ENCODE measurements at regions not wholly inside any gene's neighbourhood (a gene's known extent, or its start where the extent isn't known, plus 50 kb on each side); places are given as distances from the start of the nearest gene placed in this dataset.

DNA sequence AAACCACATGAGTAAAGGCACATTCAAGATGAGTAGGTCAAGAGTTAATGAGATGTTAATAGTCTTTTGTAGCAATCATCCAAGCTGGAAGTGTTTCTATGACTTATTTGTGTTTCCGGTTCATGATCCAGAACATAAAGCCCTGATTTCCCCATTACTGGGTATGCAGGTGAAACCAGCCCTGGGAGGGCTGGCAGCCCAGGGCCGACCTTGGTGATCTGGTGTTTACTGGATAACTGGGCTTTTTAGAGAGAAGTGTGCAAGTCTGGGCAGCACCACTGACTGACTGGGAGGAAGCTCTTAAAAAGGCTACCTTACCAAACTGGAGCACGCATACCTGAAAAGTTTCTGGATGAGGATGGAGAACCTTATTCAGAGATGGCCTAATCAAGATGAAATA lies 431.6 kb upstream of the VRK2 start:
- no peaks in the 10 kb centered on the region for H3K36me3 ChIP-seq (ENCODE audit: control insufficient read depth, insufficient read depth, low read length)
- H3K9me3 ChIP-seq (replicated peaks; ENCODE audit: control insufficient read depth, low read depth, low read length) = no peaks in the 10 kb centered on the region
- H3K4me1 ChIP-seq (ENCODE audit: control insufficient read depth, insufficient read depth, low read length) = no peaks in the 10 kb centered on the region
- no peak overlapping the region for H3K27ac ChIP-seq (ENCODE audit: low read length)
- WGBS (ENCODE audit: insufficient coverage) = 78% methylated on average over 1 of the region's 3 CpGs
- no peak overlapping the region for H3K4me3 ChIP-seq (ENCODE audit: low read length)
- H3K27me3 ChIP-seq (ENCODE audit: control insufficient read depth, insufficient read depth, low read length) = no peaks in the 10 kb centered on the region
- no peak for DNase-seq

DNA sequence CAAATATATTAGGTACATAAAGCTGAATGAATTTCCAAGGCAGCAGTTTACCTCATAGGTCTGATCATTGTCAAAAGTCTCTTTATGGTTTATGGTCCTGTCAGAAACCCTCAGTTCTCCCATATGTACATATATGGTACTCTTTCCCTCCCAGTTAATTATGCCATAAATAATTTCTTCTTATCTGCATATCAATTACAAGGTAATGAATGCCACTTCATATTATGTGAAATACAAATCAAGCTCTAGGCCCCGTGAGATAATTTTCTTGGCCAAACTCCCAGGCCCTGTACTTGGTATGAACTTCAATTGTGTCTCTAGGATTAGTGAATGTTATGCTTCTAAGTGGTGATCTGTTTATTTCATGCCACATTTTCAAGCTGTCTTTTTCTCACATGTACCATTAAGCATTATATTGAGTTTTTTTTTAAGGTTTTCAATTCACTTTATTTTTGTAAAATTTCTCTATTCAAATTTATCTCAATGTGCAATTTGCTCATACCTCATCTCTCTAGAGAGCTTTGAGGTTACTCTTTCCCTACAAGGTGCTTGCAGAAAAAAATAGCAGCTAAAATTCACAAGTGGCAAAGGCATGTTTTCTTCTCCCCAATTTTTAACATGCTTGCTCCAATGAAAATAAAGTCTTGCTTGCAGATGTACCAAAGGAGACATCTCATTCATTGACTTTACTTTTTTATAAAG lies 430.6 kb upstream of the VRK2 start:
- Histone ChIP-seq H3K4me1 (ENCODE audit: control insufficient read depth, insufficient read depth, low read length) (no peaks in the 10 kb centered on the region), H3K36me3 (ENCODE audit: control insufficient read depth, insufficient read depth, low read length) (no peaks in the 10 kb centered on the region), H3K9me3 (replicated peaks; ENCODE audit: control insufficient read depth, low read depth, low read length) (no peaks in the 10 kb centered on the region), H3K4me3 (ENCODE audit: low read length) (no peak overlapping the region), H3K27me3 (ENCODE audit: control insufficient read depth, insufficient read depth, low read length) (no peaks in the 10 kb centered on the region), H3K27ac (ENCODE audit: low read length) (no peak overlapping the region)
- DNase-seq = no peak
- no CpG with 5 or more reads among the region's 1 CpG for WGBS (ENCODE audit: insufficient coverage)

GRCh38 chr2:57617318-57617717 lies 429.3 kb upstream of the VRK2 start:
- no peaks in the 10 kb centered on the region for H3K27me3 ChIP-seq (ENCODE audit: control insufficient read depth, insufficient read depth, low read length)
- H3K4me1 ChIP-seq (ENCODE audit: control insufficient read depth, insufficient read depth, low read length) = no peaks in the 10 kb centered on the region
- no peak overlapping the region for H3K4me3 ChIP-seq (ENCODE audit: low read length)
- no peaks in the 10 kb centered on the region for H3K36me3 ChIP-seq (ENCODE audit: control insufficient read depth, insufficient read depth, low read length)
- WGBS (ENCODE audit: insufficient coverage) = 57% methylated on average over 1 of the region's 3 CpGs
- H3K27ac ChIP-seq (ENCODE audit: low read length) = no peak overlapping the region
- DNase-seq = no peak
- no peaks in the 10 kb centered on the region for H3K9me3 ChIP-seq (replicated peaks; ENCODE audit: control insufficient read depth, low read depth, low read length)

GRCh38 chr2:57621122-57621663 lies 425.4 kb upstream of the VRK2 start:
- no peaks in the 10 kb centered on the region for H3K4me1 ChIP-seq (ENCODE audit: control insufficient read depth, insufficient read depth, low read length)
- no peak for DNase-seq
- no peaks in the 10 kb centered on the region for H3K9me3 ChIP-seq (replicated peaks; ENCODE audit: control insufficient read depth, low read depth, low read length)
- no peaks in the 10 kb centered on the region for H3K36me3 ChIP-seq (ENCODE audit: control insufficient read depth, insufficient read depth, low read length)
- H3K4me3 ChIP-seq (ENCODE audit: low read length) = no peak overlapping the region
- WGBS (ENCODE audit: insufficient coverage) = 80% methylated on average over 1 of the region's 2 CpGs
- H3K27ac ChIP-seq (ENCODE audit: low read length) = no peak overlapping the region
- no peaks in the 10 kb centered on the region for H3K27me3 ChIP-seq (ENCODE audit: control insufficient read depth, insufficient read depth, low read length)

DNA sequence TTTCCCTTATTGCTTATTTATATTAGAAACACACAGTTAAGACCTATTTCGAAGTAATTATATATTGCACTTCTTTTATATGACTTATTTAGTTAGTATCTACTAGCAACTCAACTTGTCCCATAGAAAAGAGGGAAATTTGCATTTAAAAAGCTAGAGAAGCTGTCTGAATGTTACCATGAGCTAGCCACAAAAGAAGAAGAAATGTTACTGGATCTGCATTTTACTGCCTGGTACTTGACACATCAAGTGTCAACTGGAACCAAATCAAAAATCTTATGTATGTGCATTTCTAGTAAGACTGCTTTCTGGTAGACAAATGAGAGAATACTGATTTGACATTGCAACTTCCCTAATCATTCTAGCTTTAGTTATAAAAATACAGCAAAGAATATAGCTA lies 424.6 kb upstream of the VRK2 start:
- no peaks in the 10 kb centered on the region for H3K4me1 ChIP-seq (ENCODE audit: control insufficient read depth, insufficient read depth, low read length)
- DNase-seq = no peak
- WGBS (ENCODE audit: insufficient coverage) = no CpG with 5 or more reads among the region's 1 CpG
- H3K27ac ChIP-seq (ENCODE audit: low read length) = no peak overlapping the region
- H3K27me3 ChIP-seq (ENCODE audit: control insufficient read depth, insufficient read depth, low read length) = no peaks in the 10 kb centered on the region
- no peaks in the 10 kb centered on the region for H3K9me3 ChIP-seq (replicated peaks; ENCODE audit: control insufficient read depth, low read depth, low read length)
- no peaks in the 10 kb centered on the region for H3K36me3 ChIP-seq (ENCODE audit: control insufficient read depth, insufficient read depth, low read length)
- no peak overlapping the region for H3K4me3 ChIP-seq (ENCODE audit: low read length)

- no peaks in the 10 kb centered on the region for H3K27me3 ChIP-seq (ENCODE audit: control insufficient read depth, insufficient read depth, low read length)
- no peaks in the 10 kb centered on the region for H3K36me3 ChIP-seq (ENCODE audit: control insufficient read depth, insufficient read depth, low read length)
- no CpG with 5 or more reads among the region's 3 CpGs for WGBS (ENCODE audit: insufficient coverage)
- no peak overlapping the region for H3K27ac ChIP-seq (ENCODE audit: low read length)
- DNase-seq = no peak
- H3K9me3 ChIP-seq (replicated peaks; ENCODE audit: control insufficient read depth, low read depth, low read length) = peaks cover 4% of the 10 kb centered on the region
- H3K4me1 ChIP-seq (ENCODE audit: control insufficient read depth, insufficient read depth, low read length) = no peaks in the 10 kb centered on the region
- no peak overlapping the region for H3K4me3 ChIP-seq (ENCODE audit: low read length)
Measured at GRCh38 chr2:57656198-57656597, 390.4 kb upstream of the VRK2 start.

GRCh38 chr2:57669570-57669969 lies 377.0 kb upstream of the VRK2 start:
- no CpG with 5 or more reads among the region's 1 CpG for WGBS (ENCODE audit: insufficient coverage)
- Histone ChIP-seq H3K27ac (ENCODE audit: low read length) (no peak overlapping the region), H3K4me3 (ENCODE audit: low read length) (no peak overlapping the region), H3K4me1 (ENCODE audit: control insufficient read depth, insufficient read depth, low read length) (no peaks in the 10 kb centered on the region), H3K9me3 (replicated peaks; ENCODE audit: control insufficient read depth, low read depth, low read length) (no peaks in the 10 kb centered on the region), H3K36me3 (ENCODE audit: control insufficient read depth, insufficient read depth, low read length) (no peaks in the 10 kb centered on the region), H3K27me3 (ENCODE audit: control insufficient read depth, insufficient read depth, low read length) (no peaks in the 10 kb centered on the region)
- DNase-seq = no peak

- no peak overlapping the region for H3K4me3 ChIP-seq (ENCODE audit: low read length)
- peak; percentile 3 for DNase-seq
Measured at GRCh38 chr2:57674025-57674424, 372.6 kb upstream of the VRK2 start.

DNA sequence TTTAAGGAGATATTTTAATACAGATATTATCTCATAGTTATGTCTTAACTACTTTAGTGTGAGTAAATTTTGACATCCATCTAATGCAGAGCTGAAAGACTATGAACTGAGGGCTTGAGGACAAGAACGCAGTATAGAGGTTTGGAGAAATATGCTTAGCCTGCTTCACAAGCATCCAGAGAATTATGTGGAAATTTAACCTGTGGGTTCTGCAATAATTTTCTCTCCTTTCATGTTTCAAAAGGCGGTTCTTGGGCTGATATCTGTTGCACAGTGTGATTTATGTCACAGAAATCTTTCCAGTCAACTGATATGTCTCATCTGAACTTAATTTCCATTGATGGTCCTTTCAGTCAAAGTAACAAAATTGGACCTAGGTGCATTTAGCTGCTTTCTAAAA lies 371.9 kb upstream of the VRK2 start:
- no peak for DNase-seq
- Histone ChIP-seq H3K4me3 (ENCODE audit: low read length) (no peak overlapping the region), H3K4me1 (ENCODE audit: control insufficient read depth, insufficient read depth, low read length) (no peaks in the 10 kb centered on the region), H3K27ac (ENCODE audit: low read length) (no peak overlapping the region), H3K9me3 (replicated peaks; ENCODE audit: control insufficient read depth, low read depth, low read length) (no peaks in the 10 kb centered on the region), H3K36me3 (ENCODE audit: control insufficient read depth, insufficient read depth, low read length) (no peaks in the 10 kb centered on the region), H3K27me3 (ENCODE audit: control insufficient read depth, insufficient read depth, low read length) (no peaks in the 10 kb centered on the region)
- WGBS (ENCODE audit: insufficient coverage) = 40% methylated on average over 1 of the region's 2 CpGs

More at GRCh38 chr2:57674025-57674424, 372.6 kb upstream of the VRK2 start:
- H3K4me1 ChIP-seq (ENCODE audit: control insufficient read depth, insufficient read depth, low read length) = no peaks in the 10 kb centered on the region
- no peak overlapping the region for H3K27ac ChIP-seq (ENCODE audit: low read length)
- H3K36me3 ChIP-seq (ENCODE audit: control insufficient read depth, insufficient read depth, low read length) = no peaks in the 10 kb centered on the region
- no peaks in the 10 kb centered on the region for H3K9me3 ChIP-seq (replicated peaks; ENCODE audit: control insufficient read depth, low read depth, low read length)
- WGBS (ENCODE audit: insufficient coverage) = no CpG with 5 or more reads among the region's 2 CpGs
- no peaks in the 10 kb centered on the region for H3K27me3 ChIP-seq (ENCODE audit: control insufficient read depth, insufficient read depth, low read length)

DNA sequence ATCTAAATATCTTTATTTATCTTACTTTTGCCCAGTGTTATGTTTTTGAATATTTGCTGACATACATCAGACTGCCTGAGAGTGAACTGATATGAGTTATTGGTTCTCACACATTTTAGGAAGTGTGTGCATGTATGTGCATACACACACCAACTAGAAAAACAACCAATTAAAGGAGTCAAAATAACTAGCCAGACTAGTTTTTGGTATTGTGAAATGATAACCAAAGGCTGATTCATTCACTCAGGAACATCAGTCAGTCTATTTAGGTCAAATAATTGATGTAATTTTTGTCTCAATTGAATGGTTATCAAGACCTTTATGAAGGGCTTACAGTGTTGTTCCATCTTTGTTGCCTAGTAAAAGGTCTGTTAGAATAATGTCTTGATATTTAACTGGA lies 369.3 kb upstream of the VRK2 start:
- Histone ChIP-seq H3K27ac (ENCODE audit: low read length) (no peak overlapping the region), H3K4me3 (ENCODE audit: low read length) (no peak overlapping the region), H3K36me3 (ENCODE audit: control insufficient read depth, insufficient read depth, low read length) (no peaks in the 10 kb centered on the region), H3K27me3 (ENCODE audit: control insufficient read depth, insufficient read depth, low read length) (no peaks in the 10 kb centered on the region), H3K4me1 (ENCODE audit: control insufficient read depth, insufficient read depth, low read length) (no peaks in the 10 kb centered on the region), H3K9me3 (replicated peaks; ENCODE audit: control insufficient read depth, low read depth, low read length) (no peaks in the 10 kb centered on the region)
- no peak for DNase-seq

- H3K36me3 ChIP-seq (ENCODE audit: control insufficient read depth, insufficient read depth, low read length) = no peaks in the 10 kb centered on the region
- no CpG with 5 or more reads among the region's 1 CpG for WGBS (ENCODE audit: insufficient coverage)
- DNase-seq = no peak
Measured at GRCh38 chr2:57681650-57682049, 365.0 kb upstream of the VRK2 start.

More at GRCh38 chr2:57681650-57682049, 365.0 kb upstream of the VRK2 start:
- Histone ChIP-seq H3K4me3 (ENCODE audit: low read length) (no peak overlapping the region), H3K27me3 (ENCODE audit: control insufficient read depth, insufficient read depth, low read length) (no peaks in the 10 kb centered on the region), H3K27ac (ENCODE audit: low read length) (no peak overlapping the region), H3K4me1 (ENCODE audit: control insufficient read depth, insufficient read depth, low read length) (no peaks in the 10 kb centered on the region), H3K9me3 (replicated peaks; ENCODE audit: control insufficient read depth, low read depth, low read length) (no peaks in the 10 kb centered on the region)

All from muscle of leg (tissue), 3 donors.